Right ventricle myocardium inferior (tissue), 1 donor: ENCODE measurements at regions not wholly inside any gene's neighbourhood (a gene's known extent, or its start where the extent isn't known, plus 50 kb on each side); places are given as distances from the start of the nearest gene placed in this dataset.
A peak's percentile ranks its signal among the peaks of the same experiment; 100 is the strongest.
"Not testable (repeated sequence)": the region's sequence is repeated elsewhere in the genome, so short reads cannot be mapped to it uniquely, and the experiment has no call there.

Source experiments
- ATAC-seq: fragments of 200-7000 bp; cut with Tn5 transposase; one replicate; pipeline ENCODE4 v1.9.1; 2020; ENCODE audit warnings: mild to moderate bottlenecking, moderate library complexity
- DNase-seq: peaks from one replicate; pipeline ENCODE4 v3.0.0; 2021; ENCODE audit errors: missing footprints
- intact Hi-C: fragments of 100-400 bp; cut with DNase I; formaldehyde crosslinking; loops from one replicate; pipeline ENCODE4 v1.11.0; 2022
- donor health status: DM: no; HTN: yes; CAD: no; lungs with severe emphysema.

- DNase-seq: peak; percentile 37
- ATAC-seq: no peak
- intact Hi-C loops: no loop called here
These were observed 933.9 kb downstream of the TRIB2 start for GRCh38 chr2:13650586-13651180.

GRCh38 chr2:13651684-13652131, 935.0 kb downstream of the TRIB2 start:
- ATAC-seq: no peak
- intact Hi-C loops: no loop called here
- DNase-seq: no peak

- ATAC-seq: no peak
- intact Hi-C loops: no loop called here
- DNase-seq: no peak
These were observed 936.0 kb downstream of the TRIB2 start for GRCh38 chr2:13652531-13653313.

GRCh38 chr2:13654416-13654815, 937.7 kb downstream of the TRIB2 start:
- DNase-seq (no peak), ATAC-seq (no peak)
- intact Hi-C loops: no loop called here

- intact Hi-C loops: no loop called here
- ATAC-seq (no peak), DNase-seq (no peak)
These were observed 943.5 kb downstream of the TRIB2 start for GRCh38 chr2:13660231-13660630.

- DNase-seq: no peak
- no peak for ATAC-seq
- intact Hi-C loops: no loop called here
These were observed 945.3 kb downstream of the TRIB2 start for GRCh38 chr2:13662055-13662454.

- no peak for DNase-seq
- intact Hi-C loops: no loop called here
- ATAC-seq: no peak
These were observed 950.1 kb downstream of the TRIB2 start for GRCh38 chr2:13666582-13667414.

- intact Hi-C loops: no loop called here
- DNase-seq (no peak), ATAC-seq (no peak)
These were observed 950.6 kb downstream of the TRIB2 start for GRCh38 chr2:13667415-13667757.

GRCh38 chr2:13669607-13670006, 952.9 kb downstream of the TRIB2 start:
- intact Hi-C loops: no loop called here
- ATAC-seq (no peak), DNase-seq (no peak)

GRCh38 chr2:13673821-13674220, 957.1 kb downstream of the TRIB2 start:
- DNase-seq, ATAC-seq, intact Hi-C loops: not testable (repeated sequence)

- intact Hi-C loops: no loop called here
- ATAC-seq (no peak), DNase-seq (no peak)
These were observed 956.2 kb upstream of the LRATD1 start for GRCh38 chr2:13676269-13676668.

GRCh38 chr2:13681936-13682335, 950.6 kb upstream of the LRATD1 start:
- DNase-seq: no peak
- intact Hi-C loops: no loop called here
- ATAC-seq: no peak

GRCh38 chr2:13682540-13683272, 949.8 kb upstream of the LRATD1 start:
- DNase-seq (no peak), ATAC-seq (no peak)
- intact Hi-C loops: no loop called here

GRCh38 chr2:13686262-13686661, 946.3 kb upstream of the LRATD1 start:
- no peak for ATAC-seq
- intact Hi-C loops: no loop called here
- no peak for DNase-seq

- intact Hi-C loops: no loop called here
- no peak for ATAC-seq
- no peak for DNase-seq
These were observed 937.8 kb upstream of the LRATD1 start for GRCh38 chr2:13694673-13695072.

- ATAC-seq (no peak), DNase-seq (no peak)
- intact Hi-C loops: no loop called here
These were observed 935.9 kb upstream of the LRATD1 start for GRCh38 chr2:13696601-13697000.

GRCh38 chr2:13698847-13699246, 933.7 kb upstream of the LRATD1 start:
- ATAC-seq (no peak), DNase-seq (no peak)
- intact Hi-C loops: no loop called here

- DNase-seq, intact Hi-C loops, ATAC-seq: not testable (repeated sequence)
These were observed 932.6 kb upstream of the LRATD1 start for GRCh38 chr2:13699939-13700338.

GRCh38 chr2:13711154-13711553, 921.4 kb upstream of the LRATD1 start:
- intact Hi-C loops: no loop called here
- DNase-seq (no peak), ATAC-seq (no peak)
